HT1080 (cell line): ENCODE measurements at regions not wholly inside any gene's neighbourhood (a gene's known extent, or its start where the extent isn't known, plus 50 kb on each side); places are given as distances from the start of the nearest gene placed in this dataset.

ENCODE experiments used
- DNase-seq: peaks from one replicate; pipeline ENCODE4 v3.0.0-alpha.2; 2015; ENCODE audit warnings: low read depth

DNA sequence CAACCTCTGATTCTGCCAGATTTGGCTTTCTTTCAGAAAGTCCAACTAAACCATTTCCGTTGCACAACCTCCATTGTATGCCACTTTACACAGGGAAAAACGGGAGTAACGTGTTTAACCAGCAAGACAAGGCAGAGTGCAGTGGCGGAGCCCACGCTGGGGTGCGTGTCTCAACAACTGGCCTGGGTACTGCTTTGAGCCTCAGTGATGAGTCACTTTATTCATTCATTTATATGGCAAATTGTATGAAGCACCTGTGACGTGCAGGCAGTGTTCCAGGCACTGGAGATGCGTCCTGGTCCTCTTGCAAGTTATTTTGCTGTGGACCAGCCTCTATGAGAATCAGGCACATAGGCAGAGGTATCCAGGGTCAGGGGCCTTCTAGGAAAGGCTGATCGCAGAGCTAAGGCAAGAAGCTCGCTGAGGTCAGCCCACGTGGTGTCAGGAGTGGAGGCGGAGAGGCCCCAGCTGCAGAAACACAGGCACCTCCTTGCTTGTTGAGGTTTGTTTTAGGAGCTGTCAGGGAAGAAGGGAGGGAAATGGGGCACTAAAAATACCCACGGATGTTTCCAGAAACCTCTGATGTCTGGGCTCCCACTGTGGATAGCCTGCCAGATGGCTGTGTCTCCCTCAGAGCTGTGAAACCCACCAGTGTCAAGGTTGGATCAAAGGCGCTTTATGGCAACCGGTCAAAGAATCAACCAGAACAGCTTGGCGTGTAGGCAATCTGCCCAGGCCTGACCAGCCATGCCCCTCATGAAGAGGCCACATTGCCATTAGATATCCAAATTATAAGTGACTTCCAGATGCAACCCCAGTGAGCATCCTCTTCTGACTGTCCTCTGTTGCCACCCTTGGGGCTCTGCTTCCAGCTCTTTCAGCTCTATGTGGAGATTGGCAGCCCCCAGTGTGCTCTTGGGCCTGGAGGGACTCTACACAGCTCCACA is 157.2 kb downstream of the CD83 start:
- DNase-seq = no peak

DNA sequence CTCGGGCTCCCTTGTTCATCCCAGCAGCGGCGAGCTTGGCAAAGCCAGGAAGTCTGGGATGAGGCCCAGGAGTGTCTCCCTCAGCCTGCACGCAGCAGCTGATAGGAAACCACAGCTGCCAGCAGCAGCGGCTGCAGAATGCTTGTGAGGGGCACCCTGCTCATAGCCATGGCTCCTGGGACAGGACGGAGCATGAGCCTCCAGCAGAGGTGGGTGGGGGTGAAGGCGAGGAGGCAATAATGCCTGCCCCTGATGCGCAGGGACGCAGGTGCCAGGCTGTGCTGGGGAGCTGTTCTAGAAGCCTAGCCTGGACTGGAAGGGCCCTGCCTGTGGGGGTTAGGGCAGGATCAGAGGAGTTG is 157.9 kb downstream of the CD83 start:
- no peak for DNase-seq

- DNase-seq = no peak
Measured at GRCh38 chr6:14276071-14276470, 158.5 kb downstream of the CD83 start.

- DNase-seq = peak; percentile 64
Measured at GRCh38 chr6:14276667-14277404, 159.3 kb downstream of the CD83 start.

DNA sequence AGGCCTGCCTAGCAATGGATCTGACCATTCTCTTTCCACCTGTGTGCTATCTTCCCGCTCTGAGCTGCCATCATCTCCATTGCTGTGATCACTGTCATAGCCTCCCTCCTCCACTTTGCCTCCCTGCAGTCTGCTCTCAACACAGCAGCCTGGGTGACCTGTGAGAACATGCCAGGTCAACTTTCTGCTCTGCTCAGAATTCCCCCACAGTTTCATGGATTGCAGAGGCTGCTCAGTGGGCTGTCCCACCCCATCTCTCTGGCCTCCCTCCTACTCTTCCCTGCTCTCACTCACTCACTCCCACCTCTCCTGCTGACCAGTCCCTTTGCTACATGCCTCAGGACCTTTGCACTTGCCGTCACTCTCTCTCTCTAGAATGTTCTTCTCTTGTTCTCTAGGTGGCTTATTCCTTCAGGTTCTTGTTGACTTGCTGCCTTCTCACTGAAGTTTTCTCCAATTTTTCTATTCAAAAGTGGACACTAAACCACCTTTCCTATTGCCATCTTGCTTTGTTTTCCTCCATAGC is 159.9 kb downstream of the CD83 start:
- no peak for DNase-seq

DNA sequence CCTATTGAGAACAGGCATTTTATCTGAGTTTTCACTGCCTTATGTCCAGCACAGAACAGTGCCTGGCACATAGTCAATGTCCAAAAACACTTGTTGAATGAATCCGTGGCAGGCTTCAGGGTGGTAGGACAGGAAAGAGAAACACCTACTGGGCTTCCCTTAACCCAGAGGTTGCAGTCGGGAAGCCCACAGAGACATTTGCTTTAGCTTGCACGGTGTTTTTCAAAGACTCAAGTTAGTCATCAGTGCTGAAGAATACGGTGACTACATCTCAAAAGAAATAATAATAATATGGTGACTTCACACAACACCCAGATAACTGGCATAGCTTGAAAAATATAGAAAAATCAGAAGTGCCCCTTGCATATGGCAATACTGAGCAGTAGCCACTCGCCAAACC is 160.4 kb downstream of the CD83 start:
- DNase-seq = no peak

DNA sequence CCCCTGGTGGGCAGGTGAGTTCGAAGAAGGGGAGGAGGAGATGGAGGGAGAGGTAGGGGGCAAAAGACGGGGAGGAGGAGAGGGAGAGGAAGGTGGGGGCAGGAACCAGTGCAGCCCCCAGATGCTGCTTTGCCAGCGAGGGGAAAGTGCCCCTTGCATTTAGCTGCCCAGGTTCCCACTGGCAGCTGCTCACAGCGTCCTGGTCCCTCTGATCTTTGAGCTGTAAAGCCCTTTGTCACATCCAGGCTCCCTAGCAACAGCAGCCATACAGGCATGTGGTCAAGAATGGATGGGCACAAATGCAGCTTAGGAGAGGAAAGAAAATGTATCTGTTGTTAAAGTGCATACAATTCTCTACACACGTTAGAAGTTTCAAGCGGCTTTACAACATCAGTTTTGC is 160.9 kb downstream of the CD83 start:
- DNase-seq = no peak

DNA sequence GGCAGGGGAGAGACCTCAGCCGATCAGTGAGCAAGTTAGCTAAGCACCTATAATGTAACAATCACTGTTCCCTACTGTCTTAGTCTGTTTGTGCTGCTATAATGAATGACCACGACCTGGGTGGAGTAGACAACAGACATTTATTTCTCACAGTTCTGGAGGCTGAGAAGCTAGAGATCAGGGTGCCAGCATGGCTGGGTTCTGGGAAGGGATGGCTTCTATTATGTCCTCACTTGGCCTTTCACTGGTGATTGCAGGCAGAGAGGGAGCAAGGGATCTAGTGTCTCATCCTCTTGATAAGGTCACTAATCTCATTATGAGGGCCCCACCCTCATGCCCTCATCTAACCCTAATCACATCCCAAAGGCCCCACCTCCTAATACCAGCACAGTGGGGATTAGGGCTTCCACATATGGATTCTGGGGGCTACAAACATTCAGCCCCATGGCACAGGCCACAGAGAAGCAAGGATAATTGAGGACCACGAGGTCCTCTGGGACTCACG is 162.5 kb downstream of the CD83 start:
- DNase-seq = no peak

DNA sequence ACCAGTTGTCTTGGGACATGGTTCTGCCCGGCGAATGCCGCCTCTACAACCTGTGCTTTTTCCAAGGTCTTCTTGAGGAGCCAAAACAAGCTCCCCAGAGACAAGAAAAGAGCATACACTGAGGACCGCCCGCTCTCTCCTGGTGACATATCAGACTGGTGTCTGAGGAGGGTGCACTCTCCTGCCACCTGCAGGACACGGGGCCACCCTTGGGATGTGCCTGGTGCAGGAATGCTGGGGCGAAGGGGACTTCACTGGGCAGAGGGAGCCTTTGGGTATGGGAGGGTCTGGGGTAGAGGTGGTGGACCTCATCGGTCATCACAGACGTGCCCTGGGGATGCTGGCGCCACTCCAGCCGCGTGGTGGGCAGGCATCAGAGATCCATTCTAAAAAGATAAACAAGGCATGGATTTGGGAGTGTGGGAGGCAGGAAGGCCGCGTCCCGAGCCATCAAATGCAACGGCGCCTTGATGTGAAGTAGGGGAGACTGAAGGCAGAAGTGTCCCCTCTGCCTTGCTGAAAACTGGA is 163.3 kb downstream of the CD83 start:
- no peak for DNase-seq

- DNase-seq = no peak
Measured at GRCh38 chr6:14281811-14282660, 164.5 kb downstream of the CD83 start.

DNA sequence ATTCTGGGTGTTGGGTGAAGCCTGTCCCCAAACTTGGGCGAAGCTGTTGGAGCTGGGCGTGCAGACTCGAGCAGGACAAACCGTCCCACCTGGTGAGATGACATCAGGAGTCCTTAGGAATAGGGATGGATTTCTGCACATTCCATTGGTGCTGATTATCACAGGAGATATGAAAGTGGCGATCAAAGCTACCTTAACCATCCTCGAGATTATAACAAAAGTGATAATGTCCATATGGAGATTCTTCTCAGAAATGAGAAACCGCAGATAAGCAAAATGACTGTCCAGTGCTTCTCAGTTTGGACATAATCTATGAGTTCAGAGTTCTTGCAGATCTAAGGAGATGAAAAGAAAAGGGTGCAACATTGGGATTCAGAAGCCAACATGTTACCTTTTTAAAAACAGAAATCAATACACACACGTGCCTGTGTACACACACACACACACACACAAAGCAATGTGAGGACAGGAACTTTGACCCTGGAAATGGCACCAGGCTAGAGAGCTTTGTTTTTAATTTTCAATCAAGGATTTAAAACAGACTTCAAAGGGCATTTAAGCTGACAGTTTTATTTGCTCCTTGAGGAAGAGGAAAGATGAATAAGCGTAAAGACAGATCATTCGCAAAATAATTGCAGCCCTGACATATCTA is 165.4 kb downstream of the CD83 start:
- DNase-seq = no peak

GRCh38 chr6:14283600-14284235 is 166.1 kb downstream of the CD83 start:
- DNase-seq = no peak

DNA sequence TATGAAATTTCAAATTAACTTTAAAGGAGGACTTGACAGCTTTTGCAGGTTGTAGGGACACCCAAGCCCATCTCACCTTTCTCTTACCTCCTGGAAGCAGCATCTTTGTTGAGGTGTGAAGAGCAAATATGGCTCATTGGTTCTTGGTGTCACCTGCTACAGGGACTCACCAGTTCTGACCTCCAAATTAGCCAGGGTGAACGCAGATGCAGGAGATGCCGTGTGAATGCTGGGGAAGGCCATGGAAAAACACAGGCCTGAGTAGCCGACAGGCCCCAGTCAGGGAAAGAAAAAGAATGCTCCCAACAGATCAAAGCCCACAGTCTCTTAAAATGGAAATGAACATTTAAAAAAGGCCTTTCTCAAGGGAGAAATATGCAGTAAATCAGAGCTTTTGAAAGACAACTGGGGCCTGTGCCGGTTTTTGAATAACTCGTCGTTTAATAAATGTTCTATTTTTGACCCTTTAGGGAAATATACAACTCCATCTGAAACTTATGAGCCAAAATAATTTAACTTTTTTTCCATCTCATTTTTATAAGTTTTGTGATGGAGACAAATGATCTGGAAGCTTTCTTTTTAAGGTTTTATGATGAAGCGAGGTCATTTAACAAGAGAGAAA is 167.5 kb downstream of the CD83 start:
- DNase-seq = no peak

- peak; percentile 93 for DNase-seq
Measured at GRCh38 chr6:14286144-14286543, 168.6 kb downstream of the CD83 start.

- DNase-seq = peak; percentile 44
Measured at GRCh38 chr6:14286634-14287428, 169.3 kb downstream of the CD83 start.

- no peak for DNase-seq
Measured at GRCh38 chr6:14287707-14288106, 170.1 kb downstream of the CD83 start.

GRCh38 chr6:14288910-14289309 is 171.3 kb downstream of the CD83 start:
- DNase-seq = peak; percentile 52

DNA sequence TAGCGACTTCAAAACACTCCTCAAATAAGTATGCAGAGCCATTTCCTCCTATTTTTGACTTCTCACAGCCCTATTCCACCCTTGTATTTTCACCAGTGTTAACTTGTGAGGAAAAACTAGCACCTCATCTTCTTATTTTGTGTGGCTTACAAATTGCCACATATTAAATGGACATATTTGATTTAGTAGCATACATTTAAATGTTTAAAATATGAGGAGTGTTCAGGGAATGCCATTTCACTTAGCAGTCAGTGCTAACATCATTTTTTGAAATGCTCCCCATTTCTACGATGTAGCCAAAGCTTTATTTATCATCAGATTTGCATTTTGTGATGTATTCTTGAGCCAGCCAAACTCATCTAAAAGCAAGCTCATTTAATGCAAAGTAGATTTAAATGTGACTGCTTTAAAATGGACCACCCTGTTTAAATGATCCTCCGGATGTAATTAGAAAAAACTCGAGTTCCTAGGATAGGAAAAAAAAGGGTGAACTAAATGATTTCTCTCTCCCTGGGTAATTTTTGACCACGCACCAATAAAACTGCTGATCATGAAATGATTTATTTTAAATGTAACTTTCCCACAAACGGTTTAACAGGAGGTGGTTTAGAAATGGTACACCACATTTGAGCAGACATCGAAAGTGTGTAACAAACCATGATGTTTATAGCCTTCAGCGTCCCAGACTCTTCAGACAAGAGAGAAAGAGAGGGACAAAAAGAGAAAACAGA is 172.6 kb downstream of the CD83 start:
- no peak for DNase-seq
